H1 (cell line): ENCODE measurements at regions not wholly inside any gene's neighbourhood (a gene's known extent, or its start where the extent isn't known, plus 50 kb on each side); places are given as distances from the start of the nearest gene placed in this dataset.

Experiments
- CTCF ChIA-PET: fragments of 300-600 bp; sonication (Branson Sonifier 250); formaldehyde crosslinking; loops from one replicate; lab custom pipeline; 2021; ENCODE audit not compliant: partially characterized antibody; lab: Charles Lee
- POLR2A ChIA-PET: fragments of 300-600 bp; sonication (Branson Sonifier 250); formaldehyde crosslinking; loops from one replicate; lab custom pipeline; 2021; ENCODE audit warnings: inconsistent platforms; ENCODE audit not compliant: partially characterized antibody; lab: Charles Lee
- DNase-seq, 2 experiments: peaks; one replicate each; pipeline versions ENCODE4 v3.0.0 to v3.0.0-alpha.2; 2010 to 2022; ENCODE audit warnings: low spot score in 2 of 2, low read depth in 1 of 2, mixed read lengths in 1 of 2
- FAIRE-seq: peaks from 2 replicates; lab custom pipeline; 2011; peaks lifted over from hg19 to GRCh38; lab: Jason Lieb, UNC
- H2AFZ ChIP-seq: 2 replicates; pipeline ENCODE4 v1.8.1; 2012; ENCODE audit warnings: low read length, inconsistent platforms
- H2AK5ac ChIP-seq: 2 replicates; pipeline ENCODE4 v1.6.1; 2013; ENCODE audit warnings: low read depth, low read length
- H2BK120ac ChIP-seq: replicated peaks from 2 replicates; pipeline ENCODE3; 2013; ENCODE audit warnings: low read depth, low read length, inconsistent platforms
- H2BK12ac ChIP-seq: 2 replicates; pipeline ENCODE4 v1.6.1; 2013; ENCODE audit warnings: low read depth, low read length
- H2BK15ac ChIP-seq: 2 replicates; pipeline ENCODE4 v1.6.1; 2013; ENCODE audit warnings: low read length
- H2BK20ac ChIP-seq: 2 replicates; pipeline ENCODE4 v1.6.1; 2013; ENCODE audit warnings: low read length
- H2BK5ac ChIP-seq: 2 replicates; pipeline ENCODE4 v1.6.1; 2013; ENCODE audit warnings: low read depth, low read length
- H3K14ac ChIP-seq: 2 replicates; pipeline ENCODE4 v1.6.1; 2013; ENCODE audit warnings: inconsistent platforms; ENCODE audit not compliant: insufficient read length
- H3K18ac ChIP-seq: 2 replicates; pipeline ENCODE4 v1.6.1; 2013; ENCODE audit warnings: low read length; ENCODE audit errors: extremely low read depth
- H3K23ac ChIP-seq: 2 replicates; pipeline ENCODE4 v1.6.1; 2013; ENCODE audit warnings: inconsistent platforms; ENCODE audit not compliant: insufficient read length
- H3K23me2 ChIP-seq: 2 replicates; pipeline ENCODE4 v1.6.1; 2013; ENCODE audit warnings: low read depth, low read length
- H3K27ac ChIP-seq: 2 replicates; pipeline ENCODE4 v1.6.1; 2011; ENCODE audit warnings: low read depth, low read length, inconsistent platforms
- H3K27me3 ChIP-seq, 4 experiments: replicated peaks in 1 of 4; 1 replicate in 1 of 4; 2 replicates in 3 of 4; pipeline versions ENCODE4 v1.6.1 to v1.8.1; 2011 to 2013; ENCODE audit warnings: low read length in 3 of 4, mild to moderate bottlenecking in 3 of 4, inconsistent platforms in 2 of 4, mixed read lengths in 2 of 4, moderate library complexity in 1 of 4; ENCODE audit not compliant: control insufficient read depth in 3 of 4, insufficient read depth in 3 of 4; ENCODE audit errors: extremely low read depth in 1 of 4
- H3K36me3 ChIP-seq, 4 experiments: 2 replicates each; pipeline versions ENCODE4 v1.6.1 to v1.8.1; 2011 to 2013; ENCODE audit warnings: mild to moderate bottlenecking in 4 of 4, low read length in 3 of 4, moderate library complexity in 2 of 4, control low read depth in 1 of 4, inconsistent platforms in 1 of 4; ENCODE audit not compliant: insufficient read depth in 4 of 4, control insufficient read depth in 2 of 4
- H3K4ac ChIP-seq: replicated peaks from 2 replicates; pipeline ENCODE3; 2013; ENCODE audit warnings: low read length, low read depth, mixed read lengths, inconsistent platforms; ENCODE audit not compliant: insufficient read length
- H3K4me1 ChIP-seq, 4 experiments: replicated peaks in 1 of 4; 1 replicate in 1 of 4; 2 replicates in 3 of 4; pipeline versions ENCODE4 v1.6.1 to v1.8.1; 2011 to 2013; ENCODE audit warnings: low read length in 3 of 4, inconsistent platforms in 2 of 4, mixed read lengths in 1 of 4; ENCODE audit not compliant: insufficient read depth in 4 of 4, control insufficient read depth in 3 of 4
- H3K4me2 ChIP-seq, 2 experiments: 2 replicates each; pipeline versions ENCODE4 v1.6.1 to v1.8.1; 2011 to 2013; ENCODE audit warnings: low read depth in 2 of 2, low read length in 2 of 2, control low read depth in 1 of 2, inconsistent platforms in 1 of 2, mild to moderate bottlenecking in 1 of 2; ENCODE audit not compliant: insufficient read depth in 1 of 2
- H3K4me3 ChIP-seq, 4 experiments: fragments of 200-600, 300-600 bp in 1 of 4; sonication (generic), shearing (Covaris generic), sonication (Bioruptor Twin) in 1 of 4; 2 replicates each; pipeline versions ENCODE4 v1.5.1 to v1.8.1; 2011 to 2016; ENCODE audit warnings: low read length in 4 of 4, low read depth in 3 of 4, control low read depth in 2 of 4, inconsistent platforms in 2 of 4, mild to moderate bottlenecking in 2 of 4, mixed read lengths in 1 of 4, moderate library complexity in 1 of 4; ENCODE audit not compliant: insufficient read depth in 2 of 4; ENCODE audit errors: extremely low read depth in 1 of 4
- H3K56ac ChIP-seq: replicated peaks from 2 replicates; pipeline ENCODE3; 2013; ENCODE audit warnings: low read depth, mild to moderate bottlenecking, mixed read lengths, low read length, inconsistent platforms; ENCODE audit not compliant: insufficient read length
- H3K79me1 ChIP-seq: 2 replicates; pipeline ENCODE4 v1.6.1; 2013; ENCODE audit warnings: low read depth, low read length, control low read depth
- H3K79me2 ChIP-seq, 2 experiments: 2 replicates each; pipeline versions ENCODE4 v1.6.1 to v1.8.1; 2012 to 2013; ENCODE audit warnings: low read length in 2 of 2, mild to moderate bottlenecking in 2 of 2, inconsistent platforms in 1 of 2; ENCODE audit not compliant: insufficient read depth in 2 of 2, control insufficient read depth in 1 of 2
- H3K9ac ChIP-seq, 4 experiments: replicated peaks in 1 of 4; 1 replicate in 1 of 4; 2 replicates in 3 of 4; pipeline versions ENCODE4 v1.6.1 to v1.8.1; 2011 to 2013; ENCODE audit warnings: low read depth in 3 of 4, low read length in 3 of 4, control low read depth in 2 of 4, mild to moderate bottlenecking in 2 of 4, moderate library complexity in 2 of 4, inconsistent platforms in 1 of 4; ENCODE audit errors: extremely low read depth in 1 of 4
- H3K9me3 ChIP-seq, 2 experiments: 2 replicates each; pipeline versions ENCODE4 v1.6.1 to v1.8.1; 2012 to 2013; ENCODE audit warnings: mild to moderate bottlenecking in 2 of 2, moderate library complexity in 2 of 2, control low read depth in 1 of 2, inconsistent platforms in 1 of 2, low read depth in 1 of 2, low read length in 1 of 2, mixed read lengths in 1 of 2; ENCODE audit not compliant: insufficient read depth in 2 of 2
- H4K20me1 ChIP-seq, 2 experiments: replicated peaks in 1 of 2; 2 replicates each; pipeline versions ENCODE3 to v1.8.1; 2011 to 2013; ENCODE audit warnings: inconsistent platforms in 2 of 2, low read length in 2 of 2, mild to moderate bottlenecking in 1 of 2; ENCODE audit not compliant: insufficient read depth in 2 of 2, control insufficient read depth in 1 of 2
- H4K5ac ChIP-seq: 2 replicates; pipeline ENCODE4 v1.6.1; 2013; ENCODE audit warnings: low read length, low read depth, mixed read lengths, inconsistent platforms; ENCODE audit not compliant: insufficient read length
- H4K8ac ChIP-seq: 2 replicates; pipeline ENCODE4 v1.8.0; 2013; ENCODE audit warnings: mild to moderate bottlenecking, moderate library complexity, low read length, inconsistent platforms; ENCODE audit not compliant: insufficient read depth; ENCODE audit errors: extremely low read depth
- H4K91ac ChIP-seq: replicated peaks from 2 replicates; pipeline ENCODE3; 2013; ENCODE audit warnings: low read length, mixed read lengths, inconsistent platforms; ENCODE audit not compliant: insufficient read length
- BACH1 ChIP-seq: IDR thresholded peaks from 2 replicates; pipeline ENCODE4 v1.6.1; 2012; ENCODE audit warnings: low read length, improper control_type of control experiment
- CBX8 ChIP-seq: fragments of 300-800, 300-1000 bp; sonication (generic); IDR thresholded peaks from 2 replicates; pipeline ENCODE4 v1.7.1; 2016; ENCODE audit warnings: low read depth, low read length, borderline replicate concordance
- JUND ChIP-seq: IDR thresholded peaks from 2 replicates; pipeline ENCODE4 v1.6.1; 2011; ENCODE audit warnings: mild to moderate bottlenecking, improper control_type of control experiment, low read length
- POLR2AphosphoS5 ChIP-seq: IDR thresholded peaks from 2 replicates; pipeline ENCODE4 v1.6.1; 2011; ENCODE audit warnings: low read depth, low read length
- RBBP5 ChIP-seq: IDR thresholded peaks from 2 replicates; pipeline ENCODE4 v1.7.1; 2012; ENCODE audit warnings: low read depth, mild to moderate bottlenecking, inconsistent platforms, low read length, moderate library complexity, borderline replicate concordance
- RXRA ChIP-seq: IDR thresholded peaks from 2 replicates; pipeline ENCODE4 v1.6.1; 2011; ENCODE audit warnings: low read depth, mild to moderate bottlenecking, low read length, moderate library complexity; ENCODE audit not compliant: insufficient read depth
- SIN3A ChIP-seq, 2 experiments: IDR thresholded peaks in 1 of 2; conservative IDR thresholded peaks in 1 of 2; 2 replicates each; pipeline ENCODE4 v1.6.1; 2011 to 2012; ENCODE audit warnings: low read length in 2 of 2, improper control_type of control experiment in 1 of 2, low read depth in 1 of 2, mild to moderate bottlenecking in 1 of 2
- TCF12 ChIP-seq: IDR thresholded peaks from 2 replicates; pipeline ENCODE4 v1.6.1; 2011; ENCODE audit warnings: low read depth, mild to moderate bottlenecking, low read length
- WGBS, 2 experiments: shearing (Covaris generic) in 1 of 2; methylation state at CpG; one replicate each; pipeline versions ENCODE4 v1.1.6 to v1.1.7; 2013 to 2015; ENCODE audit warnings: low lambda C conversion rate in 2 of 2, mixed read lengths in 2 of 2, inconsistent platforms in 1 of 2, low coverage in 1 of 2, missing lambda C conversion rate in 1 of 2; ENCODE audit not compliant: insufficient replicate concordance in 2 of 2, insufficient coverage in 1 of 2, insufficient read length in 1 of 2; ENCODE audit errors: extremely low coverage in 1 of 2, missing lambda C conversion rate in 1 of 2; 5-methylcytosine and 5-hydroxymethylcytosine counted together
- TF ChIP-seq, protein P1 (sequence below): IDR thresholded peaks from 2 replicates; pipeline ENCODE4 v1.6.1; 2011; ENCODE audit warnings: low read length, improper control_type of control experiment

DNA sequence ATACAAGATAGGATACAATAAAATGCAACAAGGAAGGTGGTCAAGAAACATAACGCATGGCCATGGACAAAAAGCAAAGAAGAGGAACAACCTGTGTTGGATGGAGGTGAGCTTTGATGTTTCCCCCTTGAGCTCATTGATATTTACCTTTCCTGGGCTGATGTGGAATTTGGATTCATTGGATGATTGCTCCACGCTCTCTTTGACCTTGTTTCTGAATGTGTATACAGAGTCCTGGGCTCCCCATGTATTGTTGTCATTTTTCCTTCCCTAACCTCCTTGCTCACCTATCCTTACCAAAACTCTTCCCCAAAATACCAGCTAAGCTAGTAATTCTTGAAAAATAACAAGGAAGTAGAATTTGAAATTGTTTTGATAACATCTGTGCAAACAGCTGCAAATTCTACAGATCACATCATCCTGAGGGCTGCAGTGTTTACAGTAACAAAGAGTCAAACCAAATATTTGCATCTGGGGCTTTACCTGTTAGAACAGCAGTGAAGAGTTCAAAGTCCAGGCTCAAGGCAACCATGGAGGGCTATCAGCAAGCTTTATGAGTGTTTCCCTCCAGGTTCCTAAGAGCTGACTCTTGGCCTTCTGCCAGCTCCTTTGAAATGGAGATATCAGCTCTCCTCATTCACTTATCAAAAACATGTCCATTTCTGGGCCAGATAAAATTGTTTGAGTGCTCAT, 214.3 kb upstream of the MARCKS start:
- Histone ChIP-seq H3K4me3 (no peak overlapping the region), H3K9ac (no peak overlapping the region), H3K18ac (no peak overlapping the region), H3K56ac (no peak overlapping the region), H3K4ac (no peak overlapping the region), H3K79me2 (no peaks in the 10 kb centered on the region), H3K27me3 (peaks cover 0 to 3% (median 0%) of the 10 kb centered on the region in 4 experiments; a peak in 2 of 7 replicates), H2AK5ac (no peak overlapping the region), H3K9me3 (no peaks in the 10 kb centered on the region), H3K36me3 (no peaks in the 10 kb centered on the region), H2BK5ac (no peak overlapping the region), H3K23ac (no peak overlapping the region), H4K8ac (no peak overlapping the region), H2BK20ac (no peak overlapping the region), H3K4me1 (peaks cover 0 to 3% (median 0%) of the 10 kb centered on the region in 4 experiments; a peak in 1 of 7 replicates), H2BK120ac (no peak overlapping the region), H3K79me1 (no peaks in the 10 kb centered on the region), H4K5ac (no peak overlapping the region), H2AFZ (no peak overlapping the region), H3K14ac (no peak overlapping the region), H3K23me2 (no peaks in the 10 kb centered on the region), H3K27ac (no peak overlapping the region), H3K4me2 (no peak overlapping the region), H4K91ac (no peak overlapping the region), H4K20me1 (no peaks in the 10 kb centered on the region), H2BK12ac (no peak overlapping the region), H2BK15ac (no peak overlapping the region)
- whole genome bisulfite sequencing, 2 experiments: 97% methylated on average over 2 of the region's 2 CpGs; no CpG with 5 or more reads in 1 of the 2 experiments
- DNase-seq: no peak
- ChIA-PET CTCF (interaction anchor here (1.1 to 1.3 kb wide), 2 partner anchors 15 to 237 kb away, joined by 3 read pairs; no protein-coding TSS in a partner anchor), POLR2A (no interaction called here)
- peak; percentile 13 for FAIRE-seq
- TF ChIP-seq RXRA (no peak), CBX8 (no peak), POLR2AphosphoS5 (peak; percentile 68; the same call in 1 of the 2 replicates), SIN3A (conservative IDR thresholded peaks at IDR 0.05 in 1 of 2, IDR thresholded peaks at IDR 0.05 in 1 of 2; ENCODE audit: low read depth in 1 of 2, low read length in 2 of 2) (no peak), JUND (no peak), BACH1 (no peak), TCF12 (0 out of 2 replicates have a peak, but pooled peaks have one; percentile 27), RBBP5 (no peak)
- TF ChIP-seq, protein P1, sequence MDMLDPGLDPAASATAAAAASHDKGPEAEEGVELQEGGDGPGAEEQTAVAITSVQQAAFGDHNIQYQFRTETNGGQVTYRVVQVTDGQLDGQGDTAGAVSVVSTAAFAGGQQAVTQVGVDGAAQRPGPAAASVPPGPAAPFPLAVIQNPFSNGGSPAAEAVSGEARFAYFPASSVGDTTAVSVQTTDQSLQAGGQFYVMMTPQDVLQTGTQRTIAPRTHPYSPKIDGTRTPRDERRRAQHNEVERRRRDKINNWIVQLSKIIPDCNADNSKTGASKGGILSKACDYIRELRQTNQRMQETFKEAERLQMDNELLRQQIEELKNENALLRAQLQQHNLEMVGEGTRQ: no peak
